ENCODE measurements at regions not wholly inside any gene's neighbourhood (a gene's known extent, or its start where the extent isn't known, plus 50 kb on each side); places are given as distances from the start of the nearest gene placed in this dataset.

DNA sequence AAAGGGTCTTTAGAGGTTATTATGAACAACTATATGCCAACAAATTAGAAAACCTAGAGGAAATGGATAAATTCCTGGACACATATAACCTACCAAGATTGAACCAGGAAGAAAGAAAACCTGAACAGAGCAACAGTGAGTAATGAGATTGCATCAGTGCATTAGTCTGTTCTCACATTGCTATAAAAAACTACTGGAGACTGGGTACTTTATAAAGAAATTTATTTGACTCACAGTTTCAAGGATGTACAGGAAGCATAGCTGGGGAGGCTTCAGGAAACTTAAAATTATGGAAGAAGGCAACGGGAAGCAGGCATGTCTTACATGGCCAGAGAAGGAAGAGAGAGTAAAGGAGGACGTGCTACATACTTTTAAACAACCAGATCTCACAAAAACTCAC lies 70.8 kb upstream of the GNAZ start:
- Histone ChIP-seq H3K27ac (ENCODE audit: low read depth, low read length) (no peak overlapping the region), H3K9me3 (ENCODE audit: control insufficient read depth, insufficient read depth, low read length) (peaks cover 28% of the 10 kb centered on the region), H3K36me3 (ENCODE audit: control insufficient read depth, insufficient read depth, low read length) (no peaks in the 10 kb centered on the region), H3K4me1 (ENCODE audit: control insufficient read depth, insufficient read depth, low read length) (no peaks in the 10 kb centered on the region), H3K9ac (ENCODE audit: low read depth, low read length) (no peak overlapping the region), H3K4me3 (ENCODE audit: low read depth, low read length) (no peak overlapping the region), H3K27me3 (ENCODE audit: control insufficient read depth, insufficient read depth, low read length) (0 out of 2 replicates have a peak, but pooled peaks cover 6% of the 10 kb centered on the region)

DNA sequence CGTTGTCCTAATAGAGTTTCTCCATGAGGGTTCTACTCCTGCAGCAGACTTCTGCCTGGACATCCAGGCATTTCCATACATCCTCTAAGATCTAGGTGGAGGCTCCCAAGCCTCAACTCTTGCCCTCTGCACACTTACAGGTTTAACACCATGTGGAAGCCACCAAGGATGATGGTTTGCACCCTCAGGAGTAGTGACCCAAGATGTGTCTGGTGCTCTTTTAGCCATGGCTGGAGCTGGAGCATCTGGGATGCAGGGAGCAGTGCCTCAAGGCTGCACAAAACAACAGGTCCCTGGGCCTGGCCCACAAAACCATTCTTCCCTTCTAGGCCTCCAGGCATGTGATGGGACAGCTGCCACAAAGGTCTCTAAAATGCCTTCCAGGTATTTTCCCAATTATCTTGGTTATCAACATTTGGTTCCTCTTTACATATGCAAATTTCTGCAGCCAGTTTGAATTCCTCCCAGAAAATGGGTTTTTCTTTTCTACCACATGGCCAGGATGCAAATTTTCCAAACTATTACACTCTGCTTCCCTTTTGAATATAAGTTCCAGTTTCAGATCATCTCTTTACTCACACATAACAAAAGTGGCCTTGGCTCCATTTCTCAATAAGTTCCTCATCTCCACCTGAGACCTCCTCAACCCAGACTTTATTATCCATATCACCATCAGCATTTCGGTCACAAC lies 69.5 kb upstream of the GNAZ start:
- Histone ChIP-seq H3K9me3 (ENCODE audit: control insufficient read depth, insufficient read depth, low read length) (peaks cover 28% of the 10 kb centered on the region), H3K9ac (ENCODE audit: low read depth, low read length) (no peak overlapping the region), H3K27me3 (ENCODE audit: control insufficient read depth, insufficient read depth, low read length) (0 out of 2 replicates have a peak, but pooled peaks cover 6% of the 10 kb centered on the region), H3K27ac (ENCODE audit: low read depth, low read length) (no peak overlapping the region), H3K4me1 (ENCODE audit: control insufficient read depth, insufficient read depth, low read length) (no peaks in the 10 kb centered on the region), H3K4me3 (ENCODE audit: low read depth, low read length) (no peak overlapping the region), H3K36me3 (ENCODE audit: control insufficient read depth, insufficient read depth, low read length) (no peaks in the 10 kb centered on the region)

GRCh38 chr22:23001463-23001862 lies 68.9 kb upstream of the GNAZ start:
- Histone ChIP-seq H3K36me3 (ENCODE audit: control insufficient read depth, insufficient read depth, low read length) (no peaks in the 10 kb centered on the region), H3K9me3 (ENCODE audit: control insufficient read depth, insufficient read depth, low read length) (peaks cover 28% of the 10 kb centered on the region)

DNA sequence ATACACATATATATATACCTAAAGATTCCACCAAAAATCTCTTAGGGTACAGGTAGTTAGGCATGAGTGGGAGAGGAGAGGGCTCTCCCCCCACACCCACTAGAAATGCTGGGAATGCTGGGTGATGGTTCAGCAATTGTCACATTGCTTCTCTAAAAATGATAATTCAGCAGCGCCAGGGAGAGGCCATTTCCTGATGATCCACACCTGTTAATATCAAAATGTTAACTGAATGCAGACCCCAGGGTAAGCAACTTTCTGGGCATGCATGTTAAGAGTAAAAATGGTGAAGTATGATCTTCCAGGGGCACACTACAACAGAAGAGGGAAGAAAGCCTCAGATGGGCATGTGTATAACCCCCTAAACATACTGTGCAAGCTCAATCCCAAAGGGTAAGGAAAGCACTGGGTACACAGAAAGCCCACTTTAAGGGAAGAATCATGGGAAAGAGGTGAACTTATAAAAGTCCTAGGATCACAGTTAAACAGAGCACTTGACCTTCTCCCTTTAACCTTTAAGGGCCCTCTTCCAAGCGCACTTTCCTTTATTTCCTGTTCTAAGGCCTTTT lies 67.6 kb upstream of the GNAZ start:
- Histone ChIP-seq H3K9me3 (ENCODE audit: control insufficient read depth, insufficient read depth, low read length) (peaks cover 22% of the 10 kb centered on the region), H3K36me3 (ENCODE audit: control insufficient read depth, insufficient read depth, low read length) (no peaks in the 10 kb centered on the region), H3K27ac (ENCODE audit: low read depth, low read length) (no peak overlapping the region), H3K27me3 (ENCODE audit: control insufficient read depth, insufficient read depth, low read length) (peaks cover 13% of the 10 kb centered on the region; the same call in 1 of the 2 replicates), H3K9ac (ENCODE audit: low read depth, low read length) (no peak overlapping the region), H3K4me1 (ENCODE audit: control insufficient read depth, insufficient read depth, low read length) (no peaks in the 10 kb centered on the region), H3K4me3 (ENCODE audit: low read depth, low read length) (no peak overlapping the region)

More at GRCh38 chr22:23001463-23001862, 68.9 kb upstream of the GNAZ start:
- 0 out of 2 replicates have a peak, but pooled peaks cover 6% of the 10 kb centered on the region for H3K27me3 ChIP-seq (ENCODE audit: control insufficient read depth, insufficient read depth, low read length)
- H3K9ac ChIP-seq (ENCODE audit: low read depth, low read length) = no peak overlapping the region
- H3K4me3 ChIP-seq (ENCODE audit: low read depth, low read length) = no peak overlapping the region
- no peak overlapping the region for H3K27ac ChIP-seq (ENCODE audit: low read depth, low read length)
- no peaks in the 10 kb centered on the region for H3K4me1 ChIP-seq (ENCODE audit: control insufficient read depth, insufficient read depth, low read length)

DNA sequence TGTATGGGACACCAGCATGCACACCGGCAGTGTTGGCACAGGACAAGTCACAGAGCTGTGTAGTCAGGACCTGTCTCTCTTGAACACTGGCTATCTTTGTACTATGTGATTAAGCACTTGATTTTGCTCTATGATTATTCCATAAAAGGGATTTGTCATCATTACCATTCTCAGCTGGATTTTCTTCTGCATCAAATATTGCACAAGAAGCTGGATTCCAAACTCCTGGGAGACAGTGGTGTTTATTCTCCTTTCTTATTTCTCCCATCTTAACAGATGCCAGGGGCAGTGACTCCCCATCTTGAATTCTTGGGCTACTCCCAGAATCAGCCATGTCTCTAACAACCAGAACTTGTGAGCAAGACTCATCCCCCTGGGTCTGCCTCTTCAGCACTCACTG lies 62.5 kb upstream of the GNAZ start:
- Histone ChIP-seq H3K27me3 (ENCODE audit: control insufficient read depth, insufficient read depth, low read length) (peaks cover 33% of the 10 kb centered on the region; the same call in 1 of the 2 replicates), H3K4me3 (ENCODE audit: low read depth, low read length) (no peak overlapping the region), H3K36me3 (ENCODE audit: control insufficient read depth, insufficient read depth, low read length) (no peaks in the 10 kb centered on the region), H3K9ac (ENCODE audit: low read depth, low read length) (no peak overlapping the region), H3K4me1 (ENCODE audit: control insufficient read depth, insufficient read depth, low read length) (no peaks in the 10 kb centered on the region), H3K27ac (ENCODE audit: low read depth, low read length) (no peak overlapping the region), H3K9me3 (ENCODE audit: control insufficient read depth, insufficient read depth, low read length) (no peaks in the 10 kb centered on the region)

DNA sequence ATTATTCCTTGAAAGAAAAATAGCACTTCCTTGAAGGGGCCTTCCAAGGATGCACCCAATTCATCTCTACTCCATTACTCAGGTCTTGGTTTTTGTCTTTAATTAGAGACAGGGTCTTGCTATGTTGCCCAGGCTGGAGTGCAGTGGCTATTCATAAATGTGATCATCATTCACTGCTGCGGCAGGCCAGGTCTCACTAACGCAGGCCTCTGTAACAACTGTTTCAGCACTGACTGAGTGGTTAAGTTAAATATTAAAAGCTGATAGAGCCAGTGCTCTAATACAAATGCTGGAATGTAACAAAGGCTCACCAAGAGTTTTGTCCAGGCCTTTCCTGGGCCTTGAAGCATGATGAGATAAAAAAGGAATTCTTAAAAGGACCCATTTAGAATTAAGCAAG lies 61.4 kb upstream of the GNAZ start:
- Histone ChIP-seq H3K4me1 (ENCODE audit: control insufficient read depth, insufficient read depth, low read length) (no peaks in the 10 kb centered on the region), H3K4me3 (ENCODE audit: low read depth, low read length) (no peak overlapping the region), H3K27me3 (ENCODE audit: control insufficient read depth, insufficient read depth, low read length) (peaks cover 30% of the 10 kb centered on the region; the same call in 1 of the 2 replicates), H3K9me3 (ENCODE audit: control insufficient read depth, insufficient read depth, low read length) (no peaks in the 10 kb centered on the region), H3K9ac (ENCODE audit: low read depth, low read length) (no peak overlapping the region), H3K27ac (ENCODE audit: low read depth, low read length) (no peak overlapping the region), H3K36me3 (ENCODE audit: control insufficient read depth, insufficient read depth, low read length) (no peaks in the 10 kb centered on the region)
